PC-9 (cell line): ENCODE measurements at regions not wholly inside any gene's neighbourhood (a gene's known extent, or its start where the extent isn't known, plus 50 kb on each side); places are given as distances from the start of the nearest gene placed in this dataset.

Experiments used
- BruUV-seq: library from RNA; stranded (reverse); fragments of 400-500 nt; replicated peaks from 2 replicates; lab custom pipeline; 2021; lab: Mats Ljungman, UMichigan
- CTCF ChIA-PET: fragments of 300-600 bp; sonication (Branson Sonifier 250); formaldehyde crosslinking; loops from one replicate; lab custom pipeline; 2022; ENCODE audit warnings: antibody characterized with exemption; lab: Charles Lee
- POLR2A ChIA-PET: fragments of 300-600 bp; sonication (Branson Sonifier 250); formaldehyde crosslinking; loops from one replicate; lab custom pipeline; 2022; ENCODE audit warnings: antibody characterized with exemption; ENCODE audit not compliant: unreplicated experiment; lab: Charles Lee
- DNase-seq, 2 experiments: peaks; one replicate each; pipeline versions ENCODE4 v3.0.0 to v3.0.0-alpha.2; 2015 to 2022; ENCODE audit warnings: mixed read lengths in 1 of 2
- H2AFZ ChIP-seq: fragments of 200-600 bp; sonication (generic); 2 replicates; pipeline ENCODE4 v1.8.1; 2017; ENCODE audit warnings: antibody characterized with exemption
- H3F3A ChIP-seq: fragments of 200-600 bp; sonication (generic); 2 replicates; pipeline ENCODE4 v1.8.1; 2017; ENCODE audit warnings: antibody characterized with exemption, mild to moderate bottlenecking, low read depth; ENCODE audit not compliant: insufficient read depth
- H3K27ac ChIP-seq: fragments of 200-600 bp; sonication (generic); 2 replicates; pipeline ENCODE4 v1.6.1; 2016; ENCODE audit warnings: mixed run types
- H3K27me3 ChIP-seq: fragments of 200-600 bp; sonication (generic); 2 replicates; pipeline ENCODE4 v1.6.1; 2016; ENCODE audit warnings: low read depth, mixed run types; ENCODE audit not compliant: insufficient read depth
- H3K36me3 ChIP-seq: fragments of 200-600 bp; sonication (generic); 2 replicates; pipeline ENCODE4 v1.6.1; 2016; ENCODE audit warnings: low read depth, mixed run types
- H3K4me1 ChIP-seq: fragments of 200-600 bp; sonication (generic); replicated peaks from 2 replicates; pipeline ENCODE4 v1.6.1; 2016; ENCODE audit warnings: mixed run types; ENCODE audit not compliant: insufficient read depth
- H3K4me2 ChIP-seq: fragments of 200-600 bp; sonication (generic); 2 replicates; pipeline ENCODE4 v1.6.1; 2017; ENCODE audit warnings: mixed run types
- H3K4me3 ChIP-seq: fragments of 200-600 bp; sonication (generic); 2 replicates; pipeline ENCODE4 v1.6.1; 2016; ENCODE audit warnings: mixed run types
- H3K79me2 ChIP-seq: fragments of 200-600 bp; sonication (generic); 2 replicates; pipeline ENCODE4 v1.6.1; 2017; ENCODE audit warnings: low read depth, mixed run types
- H3K9me2 ChIP-seq: fragments of 200-600 bp; sonication (generic); 2 replicates; pipeline ENCODE4 v1.8.1; 2017; ENCODE audit warnings: mild to moderate bottlenecking; ENCODE audit not compliant: insufficient read depth
- H3K9me3 ChIP-seq: fragments of 200-600 bp; sonication (generic); 2 replicates; pipeline ENCODE4 v1.8.1; 2016; ENCODE audit warnings: low read depth; ENCODE audit not compliant: insufficient read depth
- H4K20me1 ChIP-seq: fragments of 200-600 bp; sonication (generic); 2 replicates; pipeline ENCODE4 v1.8.1; 2017; ENCODE audit not compliant: insufficient read depth
- CTCF ChIP-seq: fragments of 200-600 bp; sonication (generic); conservative IDR thresholded peaks from 2 replicates; pipeline ENCODE4 v1.6.1; 2017; ENCODE audit warnings: mixed run types, antibody characterized with exemption, mild to moderate bottlenecking, moderate library complexity
- EZH2 ChIP-seq: fragments of 200-600 bp; sonication (generic); IDR thresholded peaks from 2 replicates; pipeline ENCODE4 v1.8.0; 2017; ENCODE audit warnings: antibody characterized with exemption, low read depth
- intact Hi-C: fragments of 100-400 bp; cut with micrococcal nuclease; formaldehyde crosslinking; loops from one replicate; pipeline ENCODE4 v1.10.0; 2022; ENCODE audit not compliant: unreplicated experiment

DNA sequence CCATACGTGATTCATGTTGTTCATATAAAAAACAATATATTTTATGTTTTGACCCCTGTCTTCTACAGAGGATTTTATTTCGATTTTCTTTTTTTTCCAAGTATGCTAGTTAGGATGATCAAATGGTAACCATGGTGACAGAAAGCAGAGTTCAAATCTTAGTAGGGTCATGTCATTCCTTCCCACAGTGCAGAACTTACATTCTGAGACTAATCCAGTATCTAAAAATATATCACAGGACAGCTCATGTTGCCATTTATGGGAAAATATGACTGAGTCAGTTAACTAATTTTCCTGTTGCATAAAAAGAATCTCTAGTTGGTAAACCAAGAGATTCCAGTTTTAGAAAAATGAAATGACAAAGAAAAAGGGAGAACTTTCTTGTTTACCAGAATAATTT, 209.5 kb downstream of the PARM1 start:
- H3K9me2 ChIP-seq = no peaks in the 10 kb centered on the region
- H3K4me2 ChIP-seq = no peak overlapping the region
- no peaks in the 10 kb centered on the region for H4K20me1 ChIP-seq
- H3K27ac ChIP-seq = no peak overlapping the region
- H3F3A ChIP-seq = no peaks in the 10 kb centered on the region
- intact Hi-C loops = no loop called here
- no peaks in the 10 kb centered on the region for H3K79me2 ChIP-seq
- H3K27me3 ChIP-seq = no peaks in the 10 kb centered on the region
- no peaks in the 10 kb centered on the region for H3K36me3 ChIP-seq
- no TSS peak for BruUV-seq
- H3K4me3 ChIP-seq = no peak overlapping the region
- no peaks in the 10 kb centered on the region for H3K9me3 ChIP-seq
- ChIA-PET CTCF (no interaction called here), POLR2A (no interaction called here)
- H3K4me1 ChIP-seq = no peaks in the 10 kb centered on the region
- DNase-seq = no peak
- no peak overlapping the region for H2AFZ ChIP-seq
- TF ChIP-seq EZH2 (no peak), CTCF (no peak)

GRCh38 chr4:75141162-75141561, 208.2 kb downstream of the PARM1 start:
- ChIA-PET CTCF (no interaction called here), POLR2A (no interaction called here)
- no peak overlapping the region for H3K4me3 ChIP-seq
- no peak for DNase-seq
- H3K4me2 ChIP-seq = no peak overlapping the region
- H3K36me3 ChIP-seq = no peaks in the 10 kb centered on the region
- intact Hi-C loops = no loop called here
- no peaks in the 10 kb centered on the region for H3K27me3 ChIP-seq
- no peaks in the 10 kb centered on the region for H3F3A ChIP-seq
- no peaks in the 10 kb centered on the region for H3K9me2 ChIP-seq
- no peak overlapping the region for H2AFZ ChIP-seq
- H3K79me2 ChIP-seq = no peaks in the 10 kb centered on the region
- no peak overlapping the region for H3K27ac ChIP-seq
- BruUV-seq = no TSS peak
- H3K9me3 ChIP-seq = no peaks in the 10 kb centered on the region
- H3K4me1 ChIP-seq = no peaks in the 10 kb centered on the region
- no peaks in the 10 kb centered on the region for H4K20me1 ChIP-seq
- TF ChIP-seq EZH2 (no peak), CTCF (no peak)

DNA sequence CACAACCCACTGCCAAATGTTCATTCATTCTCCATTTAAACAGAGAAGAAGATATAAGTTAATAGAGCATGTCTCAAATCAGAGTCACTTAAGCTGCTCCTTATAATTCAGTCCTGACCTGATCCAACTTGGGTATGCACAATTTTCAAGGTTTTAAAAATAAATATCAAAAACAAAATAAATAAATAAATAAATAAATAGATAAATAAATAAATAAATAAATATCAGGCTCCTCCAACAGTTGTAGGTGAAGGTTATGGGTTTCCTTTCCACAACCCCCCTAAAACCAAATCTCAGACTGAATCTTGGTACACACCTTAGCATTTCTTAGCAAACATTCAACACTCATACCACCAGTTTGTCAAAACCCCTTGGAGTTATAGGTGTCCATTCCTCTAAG, 204.4 kb downstream of the PARM1 start:
- H4K20me1 ChIP-seq = no peaks in the 10 kb centered on the region
- no peaks in the 10 kb centered on the region for H3K9me2 ChIP-seq
- H3K36me3 ChIP-seq = no peaks in the 10 kb centered on the region
- no peak overlapping the region for H3K27ac ChIP-seq
- no peak for TF ChIP-seq CTCF
- TF ChIP-seq EZH2 = no peak
- no peak for DNase-seq
- no peaks in the 10 kb centered on the region for H3K27me3 ChIP-seq
- H3F3A ChIP-seq = no peaks in the 10 kb centered on the region
- no peaks in the 10 kb centered on the region for H3K79me2 ChIP-seq
- POLR2A ChIA-PET = no interaction called here
- CTCF ChIA-PET = no interaction called here
- no peak overlapping the region for H3K4me3 ChIP-seq
- H2AFZ ChIP-seq = no peak overlapping the region
- no peak overlapping the region for H3K4me2 ChIP-seq
- BruUV-seq = no TSS peak
- intact Hi-C loops = no loop called here
- H3K4me1 ChIP-seq = no peaks in the 10 kb centered on the region
- H3K9me3 ChIP-seq = no peaks in the 10 kb centered on the region
